ENCODE measurements at regions not wholly inside any gene's neighbourhood (a gene's known extent, or its start where the extent isn't known, plus 50 kb on each side); places are given as distances from the start of the nearest gene placed in this dataset.

- TF ChIP-seq CTCF (conservative IDR thresholded peaks at IDR 0.05; ENCODE audit: control insufficient read depth, insufficient read depth, low read depth, low read length), result no peak
- no peak for DNase-seq (ENCODE audit: low read depth)
- no peak overlapping the region for H3K4me3 ChIP-seq (ENCODE audit: control insufficient read depth, low read depth, low read length)
These were observed 264.7 kb downstream of the BAMBI start for GRCh38 chr10:28942012-28942411.

GRCh38 chr10:28945959-28946358 lies 268.6 kb downstream of the BAMBI start:
- no peak for DNase-seq (ENCODE audit: low read depth)
- no peak for TF ChIP-seq CTCF (conservative IDR thresholded peaks at IDR 0.05; ENCODE audit: control insufficient read depth, insufficient read depth, low read depth, low read length)
- no peak overlapping the region for H3K4me3 ChIP-seq (ENCODE audit: control insufficient read depth, low read depth, low read length)

GRCh38 chr10:28946479-28946878 lies 269.2 kb downstream of the BAMBI start:
- no peak overlapping the region for H3K4me3 ChIP-seq (ENCODE audit: control insufficient read depth, low read depth, low read length)
- peak; percentile 28 for DNase-seq (ENCODE audit: low read depth)

GRCh38 chr10:28947171-28947570 lies 269.9 kb downstream of the BAMBI start:
- peak; percentile 24 for DNase-seq (ENCODE audit: low read depth)
- no peak for TF ChIP-seq CTCF (conservative IDR thresholded peaks at IDR 0.05; ENCODE audit: control insufficient read depth, insufficient read depth, low read depth, low read length)
- no peak overlapping the region for H3K4me3 ChIP-seq (ENCODE audit: control insufficient read depth, low read depth, low read length)

More at GRCh38 chr10:28946479-28946878, 269.2 kb downstream of the BAMBI start:
- no peak for TF ChIP-seq CTCF (conservative IDR thresholded peaks at IDR 0.05; ENCODE audit: control insufficient read depth, insufficient read depth, low read depth, low read length)

GRCh38 chr10:28948046-28948445 lies 270.7 kb downstream of the BAMBI start:
- TF ChIP-seq CTCF (conservative IDR thresholded peaks at IDR 0.05; ENCODE audit: control insufficient read depth, insufficient read depth, low read depth, low read length), result no peak
- no peak overlapping the region for H3K4me3 ChIP-seq (ENCODE audit: control insufficient read depth, low read depth, low read length)
- DNase-seq (ENCODE audit: low read depth), result no peak

- TF ChIP-seq CTCF (conservative IDR thresholded peaks at IDR 0.05; ENCODE audit: control insufficient read depth, insufficient read depth, low read depth, low read length), result no peak
- no peak for DNase-seq (ENCODE audit: low read depth)
- no peak overlapping the region for H3K4me3 ChIP-seq (ENCODE audit: control insufficient read depth, low read depth, low read length)
These were observed 272.0 kb downstream of the BAMBI start for GRCh38 chr10:28949005-28950004.

All from fibroblast of mammary gland (primary cell).